Peyer's patch (tissue), 4 donors: ENCODE measurements at regions not wholly inside any gene's neighbourhood (a gene's known extent, or its start where the extent isn't known, plus 50 kb on each side); places are given as distances from the start of the nearest gene placed in this dataset.

Experiments used
- POLR2A ChIP-seq, 2 donors: fragments of 450-650 bp; IDR thresholded peaks; one replicate each; pipeline ENCODE4 v1.5.1; 2017; ENCODE audit warnings: antibody characterized with exemption in 2 of 2, mild to moderate bottlenecking in 2 of 2, moderate library complexity in 2 of 2
- TF ChIP-seq, protein P1 (sequence below), 6 experiments: fragments of 450-650 bp in 4 of 6; fragments of 200-600 bp in 2 of 6; sonication (generic) in 1 of 6; IDR thresholded peaks; one replicate each; pipeline ENCODE4 v1.5.1; 2017 to 2019; ENCODE audit warnings: antibody characterized with exemption in 6 of 6, mild to moderate bottlenecking in 3 of 6, moderate library complexity in 1 of 6

DNA sequence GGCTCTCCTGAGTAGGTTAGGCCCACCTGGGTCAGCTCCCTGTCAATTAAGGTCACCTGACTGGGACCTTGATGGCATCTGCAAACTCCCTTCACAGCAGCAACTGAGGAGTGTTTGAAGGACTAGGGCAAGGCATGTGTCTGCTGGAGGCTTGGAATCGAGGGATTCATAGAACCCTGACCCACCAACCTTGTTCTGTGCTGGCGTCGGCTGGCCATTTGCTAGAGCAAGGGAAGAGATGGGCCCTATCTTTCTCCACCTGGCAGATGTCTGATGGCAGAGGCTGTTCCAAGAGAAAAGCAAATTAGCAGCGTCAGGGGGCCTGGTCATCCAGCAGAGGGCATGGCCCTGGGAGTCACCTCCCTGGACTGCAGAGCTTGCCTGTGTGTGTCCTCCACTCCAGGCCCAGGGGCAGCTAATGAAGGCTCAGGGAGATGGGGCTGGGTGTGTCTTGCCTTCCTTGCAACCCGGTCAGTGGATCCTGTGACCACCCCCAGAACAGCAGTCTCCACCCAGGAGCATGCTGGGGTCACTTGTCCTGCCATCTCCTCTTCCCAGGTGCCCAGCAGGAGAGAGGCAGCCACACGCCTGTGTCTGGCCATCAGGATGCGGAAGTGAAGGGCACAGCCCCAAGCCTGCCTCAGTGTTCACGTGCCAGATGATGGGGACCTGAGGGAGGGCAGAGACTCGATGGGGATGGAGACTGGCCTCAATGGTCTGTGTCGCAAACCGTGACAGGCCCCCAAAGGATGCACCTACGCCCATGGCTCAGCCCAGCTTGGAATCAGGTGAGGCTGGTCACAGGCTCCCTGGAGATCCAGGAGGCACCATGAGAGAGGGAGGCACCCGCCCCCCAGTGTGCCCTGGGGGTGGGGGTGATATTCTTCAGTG, 53.9 kb downstream of the BARX1 start:
- TF ChIP-seq, protein P1, sequence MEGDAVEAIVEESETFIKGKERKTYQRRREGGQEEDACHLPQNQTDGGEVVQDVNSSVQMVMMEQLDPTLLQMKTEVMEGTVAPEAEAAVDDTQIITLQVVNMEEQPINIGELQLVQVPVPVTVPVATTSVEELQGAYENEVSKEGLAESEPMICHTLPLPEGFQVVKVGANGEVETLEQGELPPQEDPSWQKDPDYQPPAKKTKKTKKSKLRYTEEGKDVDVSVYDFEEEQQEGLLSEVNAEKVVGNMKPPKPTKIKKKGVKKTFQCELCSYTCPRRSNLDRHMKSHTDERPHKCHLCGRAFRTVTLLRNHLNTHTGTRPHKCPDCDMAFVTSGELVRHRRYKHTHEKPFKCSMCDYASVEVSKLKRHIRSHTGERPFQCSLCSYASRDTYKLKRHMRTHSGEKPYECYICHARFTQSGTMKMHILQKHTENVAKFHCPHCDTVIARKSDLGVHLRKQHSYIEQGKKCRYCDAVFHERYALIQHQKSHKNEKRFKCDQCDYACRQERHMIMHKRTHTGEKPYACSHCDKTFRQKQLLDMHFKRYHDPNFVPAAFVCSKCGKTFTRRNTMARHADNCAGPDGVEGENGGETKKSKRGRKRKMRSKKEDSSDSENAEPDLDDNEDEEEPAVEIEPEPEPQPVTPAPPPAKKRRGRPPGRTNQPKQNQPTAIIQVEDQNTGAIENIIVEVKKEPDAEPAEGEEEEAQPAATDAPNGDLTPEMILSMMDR (IDR thresholded peaks at IDR 0.05) = no peak
- TF ChIP-seq POLR2A (IDR thresholded peaks at IDR 0.05) = no peak
